ENCODE measurements at regions not wholly inside any gene's neighbourhood (a gene's known extent, or its start where the extent isn't known, plus 50 kb on each side); places are given as distances from the start of the nearest gene placed in this dataset.

DNA sequence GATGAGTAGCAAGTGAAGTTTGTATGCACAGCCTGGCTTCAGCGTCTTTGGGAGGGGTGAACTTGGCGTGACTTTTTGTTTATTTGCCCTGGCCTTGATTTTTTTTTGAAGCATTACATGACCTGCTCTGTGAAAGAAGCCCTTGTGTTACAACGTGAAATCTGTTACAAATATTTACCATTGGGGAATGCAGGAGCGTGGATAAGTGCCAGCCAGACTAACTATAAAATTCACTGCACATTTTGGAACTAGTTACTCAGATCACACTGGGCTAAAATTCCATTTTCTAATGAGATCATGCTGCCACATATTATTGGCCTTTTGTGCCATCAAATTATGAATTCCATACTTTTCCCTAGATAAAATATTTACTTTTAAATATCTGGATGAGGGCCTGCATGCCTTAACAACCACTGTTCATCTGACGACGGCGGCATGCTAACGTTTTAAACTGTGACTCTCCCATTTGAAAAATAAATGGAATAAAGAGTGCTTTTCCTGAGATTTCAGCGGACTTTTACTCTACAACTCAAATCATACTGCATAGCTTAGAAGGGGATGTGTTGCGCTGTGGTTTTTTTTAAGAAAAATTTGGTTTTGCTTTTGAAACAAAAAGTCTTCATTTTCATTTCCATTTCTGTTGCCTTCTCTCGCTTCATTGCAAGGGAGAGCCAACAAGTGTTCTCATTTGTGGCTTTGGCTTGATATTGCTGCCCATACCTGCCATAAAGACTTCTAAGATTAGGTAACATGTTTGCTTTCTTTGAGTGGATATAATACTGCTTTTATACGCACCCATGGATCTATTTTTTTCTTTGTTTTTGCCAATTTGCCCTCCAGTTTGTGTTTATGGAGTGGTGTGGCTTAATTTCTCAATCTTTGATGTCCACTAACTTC is 352.2 kb downstream of the TFEC start:
- H3K9me3 ChIP-seq (ENCODE audit: control insufficient read depth, low read length) = no peaks in the 10 kb centered on the region
- DNase-seq = no peak
- H3K4me3 ChIP-seq (ENCODE audit: low read length) = no peak overlapping the region
- TF ChIP-seq CTCF (conservative IDR thresholded peaks at IDR 0.05) = no peak
- H3K27me3 Mint-ChIP-seq (ENCODE audit: insufficient read depth) = no peaks in the 10 kb centered on the region
- H3K27me3 ChIP-seq (ENCODE audit: control insufficient read depth, insufficient read depth, low read length, poor library complexity, severe bottlenecking) = peaks cover 1% of the 10 kb centered on the region
- H3K27ac ChIP-seq (ENCODE audit: low read depth, low read length) = no peak overlapping the region
- H3K4me1 ChIP-seq (ENCODE audit: control insufficient read depth, insufficient read depth, low read length) = peaks cover 3% of the 10 kb centered on the region
- H3K9me3 Mint-ChIP-seq = no peaks in the 10 kb centered on the region
- H3K4me3 Mint-ChIP-seq = no peak overlapping the region
- H3K36me3 Mint-ChIP-seq (ENCODE audit: low read depth) = no peaks in the 10 kb centered on the region
- no peak overlapping the region for H3K9ac ChIP-seq (ENCODE audit: extremely low read depth, low read length, poor library complexity, severe bottlenecking)
- H3K27ac Mint-ChIP-seq = no peak overlapping the region
- peaks cover 24% of the 10 kb centered on the region for H3K4me1 Mint-ChIP-seq
- H3K36me3 ChIP-seq (ENCODE audit: control insufficient read depth, insufficient read depth, low read length) = no peaks in the 10 kb centered on the region
- WGBS, 2 experiments (ENCODE audit: insufficient coverage in 1 of 2, insufficient read length in 1 of 2) = 91 to 93% methylated on average over 4 to 12 of the region's 12 CpGs

- H3K4me3 ChIP-seq (ENCODE audit: low read length) = no peak overlapping the region
- 90 to 92% methylated on average over 3 of the region's 3 CpGs for WGBS, 2 experiments (ENCODE audit: insufficient coverage in 1 of 2, insufficient read length in 1 of 2)
- Mint-ChIP-seq H3K9me3 (no peaks in the 10 kb centered on the region), H3K4me1 (peaks cover 24% of the 10 kb centered on the region), H3K27ac (no peak overlapping the region), H3K36me3 (ENCODE audit: low read depth) (no peaks in the 10 kb centered on the region), H3K27me3 (ENCODE audit: insufficient read depth) (no peaks in the 10 kb centered on the region), H3K4me3 (no peak overlapping the region)
- no peak for DNase-seq
- no peak overlapping the region for H3K9ac ChIP-seq (ENCODE audit: extremely low read depth, low read length, poor library complexity, severe bottlenecking)
- no peaks in the 10 kb centered on the region for H3K9me3 ChIP-seq (ENCODE audit: control insufficient read depth, low read length)
- no peak for TF ChIP-seq CTCF (conservative IDR thresholded peaks at IDR 0.05)
- no peak overlapping the region for H3K27ac ChIP-seq (ENCODE audit: low read depth, low read length)
- H3K27me3 ChIP-seq (ENCODE audit: control insufficient read depth, insufficient read depth, low read length, poor library complexity, severe bottlenecking) = peaks cover 6% of the 10 kb centered on the region
- H3K4me1 ChIP-seq (ENCODE audit: control insufficient read depth, insufficient read depth, low read length) = peaks cover 3% of the 10 kb centered on the region
- H3K36me3 ChIP-seq (ENCODE audit: control insufficient read depth, insufficient read depth, low read length) = no peaks in the 10 kb centered on the region
Measured at GRCh38 chr7:115676707-115677106, 353.9 kb downstream of the TFEC start.

DNA sequence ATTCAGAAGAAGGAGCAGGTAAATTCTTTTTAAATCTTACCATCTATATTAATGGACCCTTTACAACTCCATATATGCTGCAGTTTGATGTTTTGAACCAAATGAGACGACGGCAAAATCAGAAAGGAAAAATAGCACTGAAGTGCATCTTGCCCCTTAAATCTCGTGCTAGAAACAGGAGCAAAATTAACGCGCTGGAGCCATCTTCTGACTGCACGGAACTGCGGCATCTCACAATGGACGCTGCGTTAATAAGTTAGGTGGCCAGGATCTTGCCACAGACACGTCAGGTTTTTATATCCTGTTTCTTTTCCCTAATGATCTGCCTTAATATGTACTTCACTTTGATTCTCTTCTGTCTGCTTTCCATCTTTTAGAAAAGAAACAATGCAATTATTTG is 354.5 kb downstream of the TFEC start:
- no peaks in the 10 kb centered on the region for H3K9me3 Mint-ChIP-seq
- H3K36me3 Mint-ChIP-seq (ENCODE audit: low read depth) = no peaks in the 10 kb centered on the region
- no peaks in the 10 kb centered on the region for H3K27me3 Mint-ChIP-seq (ENCODE audit: insufficient read depth)
- 84 to 87% methylated on average over 10 of the region's 10 CpGs for WGBS, 2 experiments (ENCODE audit: insufficient coverage in 1 of 2, insufficient read length in 1 of 2)
- DNase-seq = no peak
- Histone ChIP-seq H3K4me3 (ENCODE audit: low read length) (no peak overlapping the region), H3K9ac (ENCODE audit: extremely low read depth, low read length, poor library complexity, severe bottlenecking) (no peak overlapping the region), H3K4me1 (ENCODE audit: control insufficient read depth, insufficient read depth, low read length) (peaks cover 3% of the 10 kb centered on the region), H3K27me3 (ENCODE audit: control insufficient read depth, insufficient read depth, low read length, poor library complexity, severe bottlenecking) (peaks cover 6% of the 10 kb centered on the region), H3K9me3 (ENCODE audit: control insufficient read depth, low read length) (no peaks in the 10 kb centered on the region), H3K36me3 (ENCODE audit: control insufficient read depth, insufficient read depth, low read length) (no peaks in the 10 kb centered on the region), H3K27ac (ENCODE audit: low read depth, low read length) (no peak overlapping the region)
- peaks cover 28% of the 10 kb centered on the region for H3K4me1 Mint-ChIP-seq
- no peak for TF ChIP-seq CTCF (conservative IDR thresholded peaks at IDR 0.05)
- H3K27ac Mint-ChIP-seq = no peak overlapping the region
- no peak overlapping the region for H3K4me3 Mint-ChIP-seq

Data from endodermal cell (in vitro differentiated cells).